GM18909 (cell line): ENCODE measurements at regions not wholly inside any gene's neighbourhood (a gene's known extent, or its start where the extent isn't known, plus 50 kb on each side); places are given as distances from the start of the nearest gene placed in this dataset.
"Not testable (repeated sequence)": the region's sequence is repeated elsewhere in the genome, so short reads cannot be mapped to it uniquely, and the experiment has no call there.

ENCODE experiments used
- ATAC-seq: cut with Tn5 transposase; IDR thresholded peaks from one replicate; pipeline ENCODE4 v1.9.1; 2021; ENCODE audit warnings: mild to moderate bottlenecking; ENCODE audit not compliant: unreplicated experiment, poor library complexity

- no peak for ATAC-seq
These were observed 95.0 kb downstream of the SNX5 start for GRCh38 chr20:17873410-17874270.

DNA sequence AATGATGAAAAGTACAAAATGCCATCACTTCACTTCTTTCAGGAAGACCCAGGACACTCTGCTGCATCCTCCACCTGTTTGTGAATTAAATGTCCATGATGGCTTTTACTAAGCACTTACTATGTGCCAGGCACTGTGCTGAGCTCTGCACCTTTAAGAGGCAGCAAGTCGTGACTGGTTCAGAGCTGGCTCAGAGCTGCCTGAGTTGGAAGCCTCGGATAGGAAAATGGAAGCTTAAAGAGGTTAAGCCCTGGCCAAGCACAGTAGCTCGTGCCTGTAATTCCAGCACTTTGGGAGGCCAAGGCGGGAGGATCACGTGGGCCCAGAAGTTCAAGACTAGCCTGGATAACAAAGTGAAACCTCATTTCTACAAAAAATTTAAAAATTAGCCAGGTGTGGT is 95.6 kb downstream of the SNX5 start:
- ATAC-seq: no peak

- ATAC-seq: no peak
These were observed 96.2 kb downstream of the SNX5 start for GRCh38 chr20:17872434-17872833.

GRCh38 chr20:17871886-17872285 is 96.7 kb downstream of the SNX5 start:
- ATAC-seq: no peak

- ATAC-seq: no peak
These were observed 97.4 kb downstream of the SNX5 start for GRCh38 chr20:17871181-17871580.

GRCh38 chr20:17870086-17870740 is 98.4 kb downstream of the SNX5 start:
- no peak for ATAC-seq

DNA sequence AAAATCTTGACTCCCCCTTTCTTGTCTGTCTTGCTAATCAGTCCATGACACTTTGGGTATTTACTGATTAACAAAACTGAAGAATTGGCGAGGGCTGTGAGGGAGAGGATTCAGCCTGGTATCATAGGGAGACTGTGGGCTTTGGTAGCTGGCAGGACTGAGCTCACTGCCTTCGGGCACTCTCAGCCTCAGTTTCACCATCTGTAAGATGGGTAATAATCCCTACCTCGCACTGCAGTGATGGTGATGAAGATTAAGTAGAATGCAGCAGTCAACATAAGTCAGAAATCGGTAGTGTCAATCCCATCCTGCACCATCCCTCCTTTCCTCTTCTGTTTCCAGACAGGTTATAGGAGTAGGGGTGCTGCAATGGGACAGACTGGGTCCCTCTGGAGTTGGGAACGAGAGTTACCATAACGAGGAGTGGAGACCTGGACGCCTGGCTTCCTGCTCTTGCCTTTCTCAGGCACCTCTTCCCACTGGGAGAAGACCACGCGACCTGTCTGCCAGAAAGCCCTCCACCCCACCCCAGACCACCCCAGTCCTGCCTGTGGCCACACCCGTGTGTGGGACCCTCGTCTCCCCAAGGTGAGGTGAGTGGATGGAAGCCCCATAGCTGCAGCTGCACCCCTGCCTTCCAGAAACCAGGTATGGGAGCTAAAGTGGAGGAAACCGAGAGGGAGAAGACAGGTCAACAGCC is 99.1 kb downstream of the SNX5 start:
- no peak for ATAC-seq

DNA sequence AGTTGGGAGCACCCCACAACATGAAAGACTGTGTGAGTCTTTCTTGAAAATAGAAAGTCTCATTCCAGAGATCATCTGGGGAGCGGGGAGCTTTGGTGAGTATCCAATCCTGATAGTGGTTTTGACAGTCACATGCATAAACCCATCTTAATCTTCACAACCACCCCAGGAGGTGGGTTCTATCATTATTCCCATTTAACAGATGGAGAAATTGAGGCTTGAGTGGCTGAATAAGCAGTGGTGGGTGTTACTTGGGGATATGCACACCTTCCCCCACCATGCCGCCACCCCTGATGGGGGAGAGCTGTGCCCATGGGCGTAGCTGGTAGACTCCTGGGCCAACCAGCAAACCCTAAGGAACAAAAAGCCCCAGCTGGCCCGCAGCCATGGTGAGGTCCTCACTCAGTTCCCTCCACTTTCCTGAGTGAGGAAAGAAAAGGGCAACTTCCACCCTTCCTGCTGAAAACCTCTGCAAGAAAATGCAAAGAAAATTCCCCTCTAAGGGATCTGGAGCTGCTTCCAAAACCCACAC is 99.8 kb downstream of the SNX5 start:
- no peak for ATAC-seq

DNA sequence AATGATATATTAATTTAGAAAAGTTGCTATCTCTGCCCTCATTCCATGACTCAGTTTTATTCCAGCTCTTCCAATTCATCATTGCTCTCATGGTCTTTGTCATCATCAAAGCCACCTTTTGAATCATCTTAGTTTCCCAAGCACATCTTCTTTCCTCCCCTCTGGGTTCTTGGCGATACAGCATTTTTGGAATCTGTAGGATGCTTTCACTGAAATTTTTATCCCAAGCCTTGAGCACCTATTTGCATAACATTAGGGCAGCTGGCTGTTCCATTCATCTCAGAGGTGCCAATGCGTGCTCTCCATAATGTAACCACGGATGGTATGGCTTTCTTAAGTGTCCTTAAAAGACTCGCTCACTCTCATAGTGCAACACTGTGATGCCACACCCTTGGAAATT is 100.4 kb downstream of the SNX5 start:
- no peak for ATAC-seq

GRCh38 chr20:17867131-17867925 is 101.3 kb downstream of the SNX5 start:
- no peak for ATAC-seq

- ATAC-seq: no peak
These were observed 102.2 kb downstream of the SNX5 start for GRCh38 chr20:17866234-17867001.

DNA sequence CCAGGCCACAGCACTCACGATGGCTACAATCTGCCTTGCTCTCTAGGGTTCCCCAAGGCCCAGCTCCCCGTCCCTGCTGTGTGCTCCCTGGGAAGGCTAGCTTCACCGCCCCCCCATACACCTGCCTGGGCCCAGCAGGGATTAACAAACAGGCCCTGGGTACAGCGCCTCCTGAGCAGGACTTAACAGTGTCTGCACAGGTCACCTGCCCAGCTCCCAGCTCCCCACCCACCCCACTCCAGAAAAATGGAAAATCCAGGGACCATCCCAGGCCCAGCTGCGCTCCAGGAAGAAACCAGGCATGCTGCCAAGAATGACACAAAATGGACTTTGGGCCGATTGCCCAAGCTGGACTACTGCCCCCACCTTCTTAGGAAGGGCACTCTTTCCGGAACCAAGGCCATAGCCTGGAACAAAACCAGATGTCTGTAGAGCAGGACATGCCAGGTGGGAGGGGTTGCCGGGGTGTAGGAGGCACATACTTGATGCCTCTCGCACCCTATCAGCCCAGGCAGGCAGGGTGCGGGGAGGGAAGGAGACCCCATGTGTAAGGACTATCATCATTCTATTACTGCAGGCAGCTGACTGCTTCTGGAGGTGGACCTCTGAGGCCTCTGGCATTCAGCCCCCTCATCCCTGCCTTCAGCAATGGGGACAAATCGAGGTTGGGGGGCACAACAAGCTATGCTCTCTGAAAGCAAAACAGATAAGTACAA is 104.9 kb downstream of the SNX5 start:
- ATAC-seq: no peak

DNA sequence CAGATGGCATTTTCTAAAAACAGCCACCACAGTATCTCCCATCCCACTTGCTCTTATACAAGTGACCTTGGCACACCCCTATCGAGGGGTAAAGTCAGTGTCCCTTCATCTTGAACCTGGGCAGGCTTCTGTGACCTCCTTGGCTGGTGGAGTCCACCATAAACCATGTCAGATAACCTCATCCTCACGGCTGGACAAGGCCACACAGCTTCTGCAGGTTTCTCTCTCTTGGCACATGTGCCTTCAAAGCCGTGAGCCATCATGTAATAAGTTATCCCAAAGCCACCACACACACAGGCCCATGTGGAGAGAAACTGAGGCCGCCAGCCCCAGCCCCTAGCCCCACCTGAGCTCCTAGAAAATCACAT is 105.4 kb downstream of the SNX5 start:
- ATAC-seq: no peak

GRCh38 chr20:17862171-17862570 is 106.4 kb downstream of the SNX5 start:
- no peak for ATAC-seq

- ATAC-seq: not testable (repeated sequence)
These were observed 107.0 kb downstream of the SNX5 start for GRCh38 chr20:17861620-17862019.

DNA sequence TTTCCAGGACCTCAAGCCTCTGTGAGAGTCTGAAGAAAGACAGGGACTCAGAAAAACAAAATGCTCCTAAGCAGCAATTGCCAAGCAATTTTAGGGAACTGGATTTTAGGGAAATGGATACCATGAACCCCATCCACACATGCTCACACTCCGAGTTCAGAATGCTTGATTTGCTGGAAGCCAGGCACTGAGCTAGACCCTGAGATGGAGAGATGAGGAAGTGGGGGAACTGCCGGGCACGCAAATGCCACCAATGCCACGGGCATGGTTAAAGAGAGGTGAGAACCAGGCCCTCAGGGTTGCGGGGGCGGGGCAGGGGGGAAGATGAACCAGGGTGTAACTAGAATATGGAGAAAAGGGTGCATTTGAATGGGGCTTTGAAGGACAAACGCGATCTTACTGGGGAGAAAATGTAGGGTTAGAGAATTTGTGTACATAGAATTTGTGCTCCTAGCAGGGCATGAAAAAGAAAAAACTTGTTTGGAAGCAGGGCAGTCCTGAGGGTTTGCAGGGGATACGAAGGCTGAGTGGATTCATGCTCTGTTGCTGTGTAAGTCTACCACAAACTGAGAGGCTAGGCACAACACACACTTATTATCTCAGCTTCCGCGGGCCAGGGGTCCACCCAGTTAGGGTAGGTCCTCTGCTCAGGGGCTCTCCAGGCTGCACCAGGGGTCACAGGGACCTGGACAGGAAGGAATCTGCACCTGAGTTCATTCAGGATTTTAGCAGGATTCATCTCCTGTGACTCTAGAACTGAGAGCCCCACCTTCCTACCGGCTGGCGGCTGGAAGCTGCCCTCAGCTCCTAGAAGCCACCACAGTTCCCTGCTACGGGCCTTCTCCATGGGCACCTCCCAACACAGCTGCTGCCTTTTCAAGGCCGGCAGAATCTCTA is 108.0 kb downstream of the SNX5 start:
- no peak for ATAC-seq

DNA sequence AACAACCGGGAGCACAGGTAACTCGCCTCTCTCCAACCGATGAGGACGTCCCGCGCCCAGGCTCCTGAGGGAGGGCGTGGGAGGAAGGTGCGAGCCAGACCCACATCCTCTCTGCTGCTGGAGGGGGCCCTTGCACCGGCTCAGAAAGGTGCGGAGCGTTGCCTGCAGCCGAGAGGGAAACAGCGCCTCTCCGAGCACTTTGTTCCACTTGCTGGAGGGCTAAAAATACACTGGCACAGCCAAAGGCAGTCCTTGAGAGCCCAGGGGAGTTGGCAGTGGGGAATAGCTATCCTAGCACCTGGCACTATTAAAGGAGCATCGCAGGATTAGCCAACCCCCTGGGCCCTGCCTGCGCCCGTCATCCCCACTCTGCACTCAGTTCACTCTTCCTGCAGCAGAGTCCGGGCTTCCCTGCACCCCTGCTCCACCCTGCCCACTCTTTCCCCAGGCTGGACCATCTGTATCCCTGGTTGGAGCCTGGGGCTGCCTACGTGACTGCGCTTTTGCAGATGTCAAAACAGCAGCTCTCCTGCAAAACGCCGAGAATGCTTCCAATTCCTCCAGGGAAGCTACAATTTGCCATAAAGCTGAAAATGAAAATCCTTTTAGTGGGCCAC is 108.9 kb downstream of the SNX5 start:
- ATAC-seq: peak; percentile 32
